ENCODE measurements at regions not wholly inside any gene's neighbourhood (a gene's known extent, or its start where the extent isn't known, plus 50 kb on each side); places are given as distances from the start of the nearest gene placed in this dataset.

- Histone ChIP-seq H3K27me3 (ENCODE audit: low read length) (no peaks in the 10 kb centered on the region), H3F3A (ENCODE audit: insufficient read depth) (no peaks in the 10 kb centered on the region), H3K79me2 (ENCODE audit: insufficient read depth, low read length) (no peaks in the 10 kb centered on the region), H3K9me3 (ENCODE audit: insufficient read depth, low read length) (peaks cover 26% of the 10 kb centered on the region; the same call in 1 of the 2 replicates), H2AFZ (ENCODE audit: low read depth, low read length, severe bottlenecking) (no peak overlapping the region), H3K36me3 (ENCODE audit: low read length) (peaks cover 13% of the 10 kb centered on the region; the same call in 1 of the 2 replicates), H3K9ac (ENCODE audit: low read length) (no peak overlapping the region), H3K4me2 (ENCODE audit: low read depth, low read length, poor library complexity, severe bottlenecking) (no peak overlapping the region), H3K4me3 (ENCODE audit: insufficient read depth, low read length, poor library complexity, severe bottlenecking) (no peak overlapping the region), H3K27ac (ENCODE audit: low read depth, low read length) (no peak overlapping the region), H4K20me1 (ENCODE audit: low read depth, low read length) (no peaks in the 10 kb centered on the region), H3K9me2 (replicated peaks; ENCODE audit: insufficient read depth, low read length) (no peaks in the 10 kb centered on the region)
- TF ChIP-seq CTCF (IDR thresholded peaks at IDR 0.05; ENCODE audit: insufficient read depth, low read length, poor library complexity, severe bottlenecking) (no peak), EZH2phosphoT487 (conservative IDR thresholded peaks at IDR 0.05; ENCODE audit: low read length) (no peak)
These were observed 1198.9 kb upstream of the GBE1 start for GRCh38 chr3:82960379-82960778.

- H3K4me2 ChIP-seq (ENCODE audit: low read depth, low read length, poor library complexity, severe bottlenecking): no peak overlapping the region
- H3K27ac ChIP-seq (ENCODE audit: low read depth, low read length): no peak overlapping the region
- H3K36me3 ChIP-seq (ENCODE audit: low read length): peaks cover 13% of the 10 kb centered on the region; the same call in 1 of the 2 replicates
- no peaks in the 10 kb centered on the region for H4K20me1 ChIP-seq (ENCODE audit: low read depth, low read length)
- H3F3A ChIP-seq (ENCODE audit: insufficient read depth): no peaks in the 10 kb centered on the region
- H3K9ac ChIP-seq (ENCODE audit: low read length): no peak overlapping the region
- H3K9me2 ChIP-seq (replicated peaks; ENCODE audit: insufficient read depth, low read length): no peaks in the 10 kb centered on the region
- H2AFZ ChIP-seq (ENCODE audit: low read depth, low read length, severe bottlenecking): no peak overlapping the region
- TF ChIP-seq EZH2phosphoT487 (conservative IDR thresholded peaks at IDR 0.05; ENCODE audit: low read length) (no peak), CTCF (IDR thresholded peaks at IDR 0.05; ENCODE audit: insufficient read depth, low read length, poor library complexity, severe bottlenecking) (no peak)
- H3K79me2 ChIP-seq (ENCODE audit: insufficient read depth, low read length): no peaks in the 10 kb centered on the region
- no peaks in the 10 kb centered on the region for H3K27me3 ChIP-seq (ENCODE audit: low read length)
- H3K4me3 ChIP-seq (ENCODE audit: insufficient read depth, low read length, poor library complexity, severe bottlenecking): no peak overlapping the region
- peaks cover 41% of the 10 kb centered on the region; the same call in 1 of the 2 replicates for H3K9me3 ChIP-seq (ENCODE audit: insufficient read depth, low read length)
These were observed 1196.3 kb upstream of the GBE1 start for GRCh38 chr3:82957696-82958095.

- H3K9me2 ChIP-seq (replicated peaks; ENCODE audit: insufficient read depth, low read length): no peaks in the 10 kb centered on the region
- H3K9me3 ChIP-seq (ENCODE audit: insufficient read depth, low read length): peaks cover 41% of the 10 kb centered on the region; the same call in 1 of the 2 replicates
- no peak overlapping the region for H3K27ac ChIP-seq (ENCODE audit: low read depth, low read length)
- no peaks in the 10 kb centered on the region for H4K20me1 ChIP-seq (ENCODE audit: low read depth, low read length)
- TF ChIP-seq EZH2phosphoT487 (conservative IDR thresholded peaks at IDR 0.05; ENCODE audit: low read length): no peak
- TF ChIP-seq CTCF (IDR thresholded peaks at IDR 0.05; ENCODE audit: insufficient read depth, low read length, poor library complexity, severe bottlenecking): no peak
- no peak overlapping the region for H3K9ac ChIP-seq (ENCODE audit: low read length)
- H3K4me3 ChIP-seq (ENCODE audit: insufficient read depth, low read length, poor library complexity, severe bottlenecking): no peak overlapping the region
- H3K4me2 ChIP-seq (ENCODE audit: low read depth, low read length, poor library complexity, severe bottlenecking): no peak overlapping the region
- no peaks in the 10 kb centered on the region for H3K79me2 ChIP-seq (ENCODE audit: insufficient read depth, low read length)
- no peaks in the 10 kb centered on the region for H3K27me3 ChIP-seq (ENCODE audit: low read length)
- no peaks in the 10 kb centered on the region for H3F3A ChIP-seq (ENCODE audit: insufficient read depth)
- H2AFZ ChIP-seq (ENCODE audit: low read depth, low read length, severe bottlenecking): no peak overlapping the region
- peaks cover 13% of the 10 kb centered on the region; the same call in 1 of the 2 replicates for H3K36me3 ChIP-seq (ENCODE audit: low read length)
These were observed 1195.6 kb upstream of the GBE1 start for GRCh38 chr3:82957079-82957478.

Measured in SU-DHL-6 (cell line).